Endothelial cell of umbilical vein (primary cell): ENCODE measurements at regions not wholly inside any gene's neighbourhood (a gene's known extent, or its start where the extent isn't known, plus 50 kb on each side); places are given as distances from the start of the nearest gene placed in this dataset.

Experiments
- EZH2 ChIP-seq: IDR thresholded peaks from 2 replicates; pipeline ENCODE4 v1.6.1; 2012; ENCODE audit warnings: borderline replicate concordance, low read depth, mild to moderate bottlenecking, moderate library complexity, low read length, inconsistent platforms; ENCODE audit not compliant: severe bottlenecking
- GATA2 ChIP-seq: IDR thresholded peaks from 2 replicates; pipeline ENCODE4 v1.7.0; 2011; ENCODE audit warnings: low read depth, mild to moderate bottlenecking, moderate library complexity, mixed read lengths, low read length; ENCODE audit not compliant: insufficient read length, insufficient read depth
- MYC ChIP-seq: IDR thresholded peaks from one replicate; pipeline ENCODE4 v1.6.1; 2011; ENCODE audit warnings: mild to moderate bottlenecking, low read depth, low read length
- POLR2AphosphoS5 ChIP-seq: IDR thresholded peaks from 2 replicates; pipeline ENCODE4 v1.6.1; 2012; ENCODE audit warnings: low read depth, mild to moderate bottlenecking, control low read depth, low read length, moderate library complexity; ENCODE audit not compliant: insufficient read depth
- TF ChIP-seq, protein P1 (sequence below): IDR thresholded peaks from 2 replicates; pipeline ENCODE4 v1.6.1; 2011; ENCODE audit not compliant: insufficient read depth, insufficient read length

GRCh38 chr18:77448046-77448445, 198.4 kb downstream of the GALR1 start:
- TF ChIP-seq MYC (no peak), GATA2 (no peak), POLR2AphosphoS5 (no peak), EZH2 (no peak)
- TF ChIP-seq, protein P1, sequence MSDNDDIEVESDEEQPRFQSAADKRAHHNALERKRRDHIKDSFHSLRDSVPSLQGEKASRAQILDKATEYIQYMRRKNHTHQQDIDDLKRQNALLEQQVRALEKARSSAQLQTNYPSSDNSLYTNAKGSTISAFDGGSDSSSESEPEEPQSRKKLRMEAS: no peak
